Fibroblast of peridontal ligament (primary cell): ENCODE measurements at regions not wholly inside any gene's neighbourhood (a gene's known extent, or its start where the extent isn't known, plus 50 kb on each side); places are given as distances from the start of the nearest gene placed in this dataset.

Experiments
- DNase-seq: peaks from one replicate; pipeline ENCODE4 v3.0.0-alpha.2; 2010; ENCODE audit errors: extremely low read depth

- DNase-seq, result no peak
Observed at GRCh38 chr4:110778521-110778920, 155.6 kb upstream of the PITX2 start.

GRCh38 chr4:110780538-110780937, 157.7 kb upstream of the PITX2 start:
- DNase-seq, result no peak

- no peak for DNase-seq
Observed at GRCh38 chr4:110781944-110782343, 159.1 kb upstream of the PITX2 start.

- DNase-seq, result no peak
Observed at GRCh38 chr4:110787109-110787508, 164.2 kb upstream of the PITX2 start.

GRCh38 chr4:110787707-110788106, 164.8 kb upstream of the PITX2 start:
- DNase-seq, result peak; percentile 12

GRCh38 chr4:110788302-110788701, 165.4 kb upstream of the PITX2 start:
- no peak for DNase-seq

- no peak for DNase-seq
Observed at GRCh38 chr4:110792036-110792435, 169.2 kb upstream of the PITX2 start.

GRCh38 chr4:110793381-110793801, 170.5 kb upstream of the PITX2 start:
- DNase-seq, result peak; percentile 10

- DNase-seq, result no peak
Observed at GRCh38 chr4:110793890-110794554, 171.1 kb upstream of the PITX2 start.

- no peak for DNase-seq
Observed at GRCh38 chr4:110795971-110796370, 173.1 kb upstream of the PITX2 start.

- DNase-seq, result no peak
Observed at GRCh38 chr4:110797486-110797885, 174.6 kb upstream of the PITX2 start.

GRCh38 chr4:110798687-110799086, 175.8 kb upstream of the PITX2 start:
- no peak for DNase-seq

- DNase-seq, result no peak
Observed at GRCh38 chr4:110799211-110799610, 176.3 kb upstream of the PITX2 start.

GRCh38 chr4:110801591-110801990, 178.7 kb upstream of the PITX2 start:
- no peak for DNase-seq

- DNase-seq, result peak; percentile 27
Observed at GRCh38 chr4:110808351-110808878, 185.5 kb upstream of the PITX2 start.

GRCh38 chr4:110815950-110816349, 193.1 kb upstream of the PITX2 start:
- no peak for DNase-seq

- DNase-seq, result no peak
Observed at GRCh38 chr4:110816367-110816766, 193.5 kb upstream of the PITX2 start.

- DNase-seq, result no peak
Observed at GRCh38 chr4:110821186-110821585, 198.3 kb upstream of the PITX2 start.

- peak; percentile 78 for DNase-seq
Observed at GRCh38 chr4:110823251-110823650, 200.4 kb upstream of the PITX2 start.

- no peak for DNase-seq
Observed at GRCh38 chr4:110824344-110824743, 201.5 kb upstream of the PITX2 start.

- no peak for DNase-seq
Observed at GRCh38 chr4:110826656-110827055, 203.8 kb upstream of the PITX2 start.

- no peak for DNase-seq
Observed at GRCh38 chr4:110830461-110830860, 207.6 kb upstream of the PITX2 start.

GRCh38 chr4:110837896-110838450, 215.1 kb upstream of the PITX2 start:
- no peak for DNase-seq
